ENCODE measurements at regions not wholly inside any gene's neighbourhood (a gene's known extent, or its start where the extent isn't known, plus 50 kb on each side); places are given as distances from the start of the nearest gene placed in this dataset.

GRCh38 chr9:30035761-30036160 lies 2348.7 kb upstream of the ACO1 start:
- no peak for TF ChIP-seq POLR2A (IDR thresholded peaks at IDR 0.05)
- TF ChIP-seq CTCF (IDR thresholded peaks at IDR 0.05): no peak
